ENCODE measurements at regions not wholly inside any gene's neighbourhood (a gene's known extent, or its start where the extent isn't known, plus 50 kb on each side); places are given as distances from the start of the nearest gene placed in this dataset.

GRCh38 chr6:47133230-47134000, 91.3 kb upstream of the ADGRF1 start:
- no peaks in the 10 kb centered on the region for H3F3A ChIP-seq (replicated peaks; ENCODE audit: low read depth)
- H3K4me1 Mint-ChIP-seq: peaks cover 45% of the 10 kb centered on the region
- H3K4me3 ChIP-seq: no peak overlapping the region
- DNase-seq (ENCODE audit: low spot score): no peak
- no peak overlapping the region for H3K4me2 ChIP-seq
- no peak overlapping the region for H3K27ac ChIP-seq (ENCODE audit: low read depth)
- ATAC-seq: no peak
- H3K27me3 ChIP-seq (ENCODE audit: insufficient read depth): no peaks in the 10 kb centered on the region
- H3K9me3 Mint-ChIP-seq: no peaks in the 10 kb centered on the region
- H3K27me3 Mint-ChIP-seq (ENCODE audit: insufficient read depth, low read depth, poor library complexity): peaks cover 1% of the 10 kb centered on the region
- no peak overlapping the region for H3K4me3 Mint-ChIP-seq
- H3K36me3 ChIP-seq (ENCODE audit: insufficient read depth): no peaks in the 10 kb centered on the region
- H4K20me1 ChIP-seq (replicated peaks; ENCODE audit: insufficient read depth): no peaks in the 10 kb centered on the region
- H2AFZ ChIP-seq: no peak overlapping the region
- peaks cover 31% of the 10 kb centered on the region for H3K4me1 ChIP-seq (ENCODE audit: insufficient read depth)
- no peak for TF ChIP-seq ZNF114 (CRISPR knock-in tag; IDR thresholded peaks at IDR 0.05)
- TF ChIP-seq ZNF331 (CRISPR knock-in tag; IDR thresholded peaks at IDR 0.05; ENCODE audit: low read depth): no peak
- TF ChIP-seq EZH2phosphoT487 (IDR thresholded peaks at IDR 0.05; ENCODE audit: unreplicated experiment): no peak
- TF ChIP-seq REST (IDR thresholded peaks at IDR 0.05; ENCODE audit: unreplicated experiment): no peak
- no peak for TF ChIP-seq ZNF462 (CRISPR knock-in tag; IDR thresholded peaks at IDR 0.05)
- no peak for TF ChIP-seq POLR2AphosphoS5 (IDR thresholded peaks at IDR 0.05; ENCODE audit: low read depth)
- no peak for TF ChIP-seq EZH2 (IDR thresholded peaks at IDR 0.05; ENCODE audit: low read depth, unreplicated experiment)
- no peak for TF ChIP-seq CREB1 (CRISPR knock-in tag; IDR thresholded peaks at IDR 0.05; ENCODE audit: low read depth)
- no peaks in the 10 kb centered on the region for H3K9me2 ChIP-seq (ENCODE audit: insufficient read depth)
- no peaks in the 10 kb centered on the region for H3K36me3 Mint-ChIP-seq (ENCODE audit: low read depth)
- H3K79me2 ChIP-seq (replicated peaks; ENCODE audit: insufficient read depth): no peaks in the 10 kb centered on the region
- H3K27ac Mint-ChIP-seq: no peak overlapping the region

Measured in GM23338 (cell line).